Mesothelial cell of epicardium (in vitro differentiated cells): ENCODE measurements at regions not wholly inside any gene's neighbourhood (a gene's known extent, or its start where the extent isn't known, plus 50 kb on each side); places are given as distances from the start of the nearest gene placed in this dataset.

Experiments
- DNase-seq, 2 experiments: peaks; one replicate each; pipeline ENCODE4 v3.0.0; 2021; ENCODE audit warnings: low spot score in 2 of 2; ENCODE audit not compliant: unreplicated experiment in 2 of 2
- H3K27ac Mint-ChIP-seq: 2 replicates; pipeline ENCODE4 v1.8.0; 2021; ENCODE audit warnings: mixed read lengths
- H3K27me3 Mint-ChIP-seq: 2 replicates; pipeline ENCODE4 v1.8.0; 2021; ENCODE audit warnings: low read depth, mixed read lengths
- H3K36me3 Mint-ChIP-seq: 2 replicates; pipeline ENCODE4 v1.8.0; 2021; ENCODE audit warnings: mixed read lengths
- H3K4me1 Mint-ChIP-seq: 2 replicates; pipeline ENCODE4 v1.8.0; 2021; ENCODE audit warnings: mixed read lengths
- H3K4me3 Mint-ChIP-seq: 2 replicates; pipeline ENCODE4 v1.8.0; 2021; ENCODE audit warnings: mild to moderate bottlenecking, moderate library complexity, mixed read lengths
- H3K9me3 Mint-ChIP-seq: 2 replicates; pipeline ENCODE4 v1.8.0; 2021; ENCODE audit warnings: mixed read lengths
- CTCF ChIP-seq: fragments of 200-600 bp; sonication (generic); IDR thresholded peaks from one replicate; pipeline ENCODE4 v1.5.0; 2021; ENCODE audit warnings: antibody characterized with exemption; ENCODE audit not compliant: unreplicated experiment

- DNase-seq = no peak
- Mint-ChIP-seq H3K36me3 (no peaks in the 10 kb centered on the region), H3K4me1 (no peaks in the 10 kb centered on the region), H3K27me3 (no peaks in the 10 kb centered on the region), H3K4me3 (no peak overlapping the region), H3K9me3 (no peaks in the 10 kb centered on the region), H3K27ac (no peak overlapping the region)
- TF ChIP-seq CTCF = no peak
These were observed 164.4 kb downstream of the SH2D4B start for GRCh38 chr10:80702143-80702542.

GRCh38 chr10:80705899-80706298 is 168.2 kb downstream of the SH2D4B start:
- DNase-seq = no peak
- H3K4me3 Mint-ChIP-seq = no peak overlapping the region
- no peaks in the 10 kb centered on the region for H3K36me3 Mint-ChIP-seq
- no peak for TF ChIP-seq CTCF
- no peak overlapping the region for H3K27ac Mint-ChIP-seq
- H3K9me3 Mint-ChIP-seq = no peaks in the 10 kb centered on the region
- peaks cover 7% of the 10 kb centered on the region for H3K4me1 Mint-ChIP-seq
- H3K27me3 Mint-ChIP-seq = no peaks in the 10 kb centered on the region

- Mint-ChIP-seq H3K36me3 (no peaks in the 10 kb centered on the region), H3K27ac (no peak overlapping the region), H3K4me3 (no peak overlapping the region), H3K9me3 (no peaks in the 10 kb centered on the region), H3K27me3 (no peaks in the 10 kb centered on the region), H3K4me1 (peaks cover 8% of the 10 kb centered on the region)
- no peak for DNase-seq
- no peak for TF ChIP-seq CTCF
These were observed 170.5 kb downstream of the SH2D4B start for GRCh38 chr10:80708185-80708584.

- DNase-seq = no peak
- TF ChIP-seq CTCF = no peak
- H3K27ac Mint-ChIP-seq = no peak overlapping the region
- H3K4me1 Mint-ChIP-seq = peaks cover 8% of the 10 kb centered on the region
- no peak overlapping the region for H3K4me3 Mint-ChIP-seq
- no peaks in the 10 kb centered on the region for H3K27me3 Mint-ChIP-seq
- H3K36me3 Mint-ChIP-seq = no peaks in the 10 kb centered on the region
- no peaks in the 10 kb centered on the region for H3K9me3 Mint-ChIP-seq
These were observed 171.1 kb downstream of the SH2D4B start for GRCh38 chr10:80708808-80709207.

- H3K4me1 Mint-ChIP-seq = peaks cover 8% of the 10 kb centered on the region
- peak overlapping the region; percentile 50 for H3K27ac Mint-ChIP-seq
These were observed 172.2 kb downstream of the SH2D4B start for GRCh38 chr10:80709866-80710265.

More at GRCh38 chr10:80709866-80710265, 172.2 kb downstream of the SH2D4B start:
- Mint-ChIP-seq H3K9me3 (no peaks in the 10 kb centered on the region), H3K27me3 (no peaks in the 10 kb centered on the region), H3K4me3 (no peak overlapping the region), H3K36me3 (no peaks in the 10 kb centered on the region)
- DNase-seq = no peak
- no peak for TF ChIP-seq CTCF
